ENCODE measurements at regions not wholly inside any gene's neighbourhood (a gene's known extent, or its start where the extent isn't known, plus 50 kb on each side); places are given as distances from the start of the nearest gene placed in this dataset.

DNA sequence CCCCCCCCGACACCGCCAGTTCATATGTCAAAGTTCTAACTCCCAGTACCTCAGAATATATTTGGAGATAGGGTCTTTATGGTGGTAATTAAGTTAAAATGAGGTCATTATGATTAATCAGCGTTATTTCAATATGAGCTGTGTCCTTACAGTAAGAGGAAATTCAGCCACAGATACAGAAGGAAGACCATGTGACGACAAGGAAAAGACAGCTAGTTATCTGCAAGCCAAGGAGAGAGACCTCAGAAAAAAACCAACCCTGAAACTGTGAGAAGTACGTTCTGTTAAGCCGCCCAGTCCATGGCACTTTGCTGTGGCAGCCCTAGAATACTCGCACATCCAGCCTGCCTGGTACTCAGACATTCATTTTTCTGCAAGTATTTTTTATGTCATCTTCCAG is 62.3 kb upstream of the ARL8B start:
- TF ChIP-seq EZH2phosphoT487 (IDR thresholded peaks at IDR 0.05; ENCODE audit: borderline replicate concordance, low read depth, low read length) = no peak
- TF ChIP-seq, protein P1, sequence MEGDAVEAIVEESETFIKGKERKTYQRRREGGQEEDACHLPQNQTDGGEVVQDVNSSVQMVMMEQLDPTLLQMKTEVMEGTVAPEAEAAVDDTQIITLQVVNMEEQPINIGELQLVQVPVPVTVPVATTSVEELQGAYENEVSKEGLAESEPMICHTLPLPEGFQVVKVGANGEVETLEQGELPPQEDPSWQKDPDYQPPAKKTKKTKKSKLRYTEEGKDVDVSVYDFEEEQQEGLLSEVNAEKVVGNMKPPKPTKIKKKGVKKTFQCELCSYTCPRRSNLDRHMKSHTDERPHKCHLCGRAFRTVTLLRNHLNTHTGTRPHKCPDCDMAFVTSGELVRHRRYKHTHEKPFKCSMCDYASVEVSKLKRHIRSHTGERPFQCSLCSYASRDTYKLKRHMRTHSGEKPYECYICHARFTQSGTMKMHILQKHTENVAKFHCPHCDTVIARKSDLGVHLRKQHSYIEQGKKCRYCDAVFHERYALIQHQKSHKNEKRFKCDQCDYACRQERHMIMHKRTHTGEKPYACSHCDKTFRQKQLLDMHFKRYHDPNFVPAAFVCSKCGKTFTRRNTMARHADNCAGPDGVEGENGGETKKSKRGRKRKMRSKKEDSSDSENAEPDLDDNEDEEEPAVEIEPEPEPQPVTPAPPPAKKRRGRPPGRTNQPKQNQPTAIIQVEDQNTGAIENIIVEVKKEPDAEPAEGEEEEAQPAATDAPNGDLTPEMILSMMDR (conservative IDR thresholded peaks at IDR 0.05; ENCODE audit: low read length) = no peak

Measured in OCI-LY7 (cell line).